ENCODE measurements at regions not wholly inside any gene's neighbourhood (a gene's known extent, or its start where the extent isn't known, plus 50 kb on each side); places are given as distances from the start of the nearest gene placed in this dataset.

GRCh38 chr22:48258811-48259210 lies 1496.4 kb downstream of the TBC1D22A start:
- DNase-seq (ENCODE audit: low spot score) (no peak), ATAC-seq (ENCODE audit: low FRiP score) (no peak)
- no peak for TF ChIP-seq CTCF (IDR thresholded peaks at IDR 0.05)

GRCh38 chr22:48258064-48258701 lies 1495.7 kb downstream of the TBC1D22A start:
- no peak for TF ChIP-seq CTCF (IDR thresholded peaks at IDR 0.05)
- ATAC-seq (ENCODE audit: low FRiP score) (peak; percentile 15), DNase-seq (ENCODE audit: low spot score) (no peak)

GRCh38 chr22:48257685-48258055 lies 1495.2 kb downstream of the TBC1D22A start:
- ATAC-seq (ENCODE audit: low FRiP score) = peak; percentile 86
- TF ChIP-seq CTCF (IDR thresholded peaks at IDR 0.05) = no peak
- peak; percentile 56 for DNase-seq (ENCODE audit: low spot score)

- ATAC-seq (ENCODE audit: low FRiP score) = no peak
- no peak for DNase-seq (ENCODE audit: low spot score)
- TF ChIP-seq CTCF (IDR thresholded peaks at IDR 0.05) = no peak
These were observed 1494.6 kb downstream of the TBC1D22A start for GRCh38 chr22:48256776-48257684.

- DNase-seq (ENCODE audit: low spot score) (no peak), ATAC-seq (ENCODE audit: low FRiP score) (no peak)
- TF ChIP-seq CTCF (IDR thresholded peaks at IDR 0.05) = no peak
These were observed 1493.7 kb downstream of the TBC1D22A start for GRCh38 chr22:48256041-48256739.

- DNase-seq (ENCODE audit: low spot score) = no peak
- no peak for TF ChIP-seq CTCF (IDR thresholded peaks at IDR 0.05)
- ATAC-seq (ENCODE audit: low FRiP score) = no peak
These were observed 1491.9 kb downstream of the TBC1D22A start for GRCh38 chr22:48254311-48254873.

All from omental fat pad (tissue), 3 donors.